ENCODE measurements at regions not wholly inside any gene's neighbourhood (a gene's known extent, or its start where the extent isn't known, plus 50 kb on each side); places are given as distances from the start of the nearest gene placed in this dataset.

DNA sequence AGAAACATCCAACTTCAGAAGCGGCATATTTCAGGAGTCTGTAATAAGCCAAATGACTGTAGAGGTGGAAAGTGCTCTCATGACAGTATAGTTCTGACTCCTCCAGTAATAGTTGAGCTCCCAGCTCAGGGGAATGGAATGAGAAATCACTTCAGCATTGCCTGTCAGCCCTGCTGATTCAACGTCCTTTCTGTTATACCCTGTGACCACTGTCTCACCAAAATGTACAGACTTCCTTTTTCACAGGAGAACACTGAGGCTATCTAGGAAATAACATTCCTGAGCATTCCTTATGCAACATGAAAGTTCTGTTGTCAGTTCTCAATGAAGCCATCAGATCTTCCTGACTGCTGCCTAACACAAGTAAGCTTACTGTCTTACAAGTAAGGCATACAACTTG lies 284.5 kb upstream of the MME start:
- Histone ChIP-seq H3K9me3 (no peaks in the 10 kb centered on the region), H3K4me1 (no peaks in the 10 kb centered on the region), H3K27ac (no peak overlapping the region), H3K36me3 (no peaks in the 10 kb centered on the region), H3K4me3 (no peak overlapping the region), H3K27me3 (no peaks in the 10 kb centered on the region)
- in situ Hi-C loops (cut with MboI; ENCODE audit: low sequenced_read_pairs in 4 of 4) = no loop called here
- no peak for ATAC-seq
- DNase-seq = no peak
- no peak for TF ChIP-seq POLR2A (IDR thresholded peaks at IDR 0.05)
- TF ChIP-seq, protein P1, sequence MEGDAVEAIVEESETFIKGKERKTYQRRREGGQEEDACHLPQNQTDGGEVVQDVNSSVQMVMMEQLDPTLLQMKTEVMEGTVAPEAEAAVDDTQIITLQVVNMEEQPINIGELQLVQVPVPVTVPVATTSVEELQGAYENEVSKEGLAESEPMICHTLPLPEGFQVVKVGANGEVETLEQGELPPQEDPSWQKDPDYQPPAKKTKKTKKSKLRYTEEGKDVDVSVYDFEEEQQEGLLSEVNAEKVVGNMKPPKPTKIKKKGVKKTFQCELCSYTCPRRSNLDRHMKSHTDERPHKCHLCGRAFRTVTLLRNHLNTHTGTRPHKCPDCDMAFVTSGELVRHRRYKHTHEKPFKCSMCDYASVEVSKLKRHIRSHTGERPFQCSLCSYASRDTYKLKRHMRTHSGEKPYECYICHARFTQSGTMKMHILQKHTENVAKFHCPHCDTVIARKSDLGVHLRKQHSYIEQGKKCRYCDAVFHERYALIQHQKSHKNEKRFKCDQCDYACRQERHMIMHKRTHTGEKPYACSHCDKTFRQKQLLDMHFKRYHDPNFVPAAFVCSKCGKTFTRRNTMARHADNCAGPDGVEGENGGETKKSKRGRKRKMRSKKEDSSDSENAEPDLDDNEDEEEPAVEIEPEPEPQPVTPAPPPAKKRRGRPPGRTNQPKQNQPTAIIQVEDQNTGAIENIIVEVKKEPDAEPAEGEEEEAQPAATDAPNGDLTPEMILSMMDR (IDR thresholded peaks at IDR 0.05 in 4 of 5, conservative IDR thresholded peaks at IDR 0.05 in 1 of 5) = no peak
- intact Hi-C loops (cut with DNase I; ENCODE audit: low total_unique reads) = no loop called here

DNA sequence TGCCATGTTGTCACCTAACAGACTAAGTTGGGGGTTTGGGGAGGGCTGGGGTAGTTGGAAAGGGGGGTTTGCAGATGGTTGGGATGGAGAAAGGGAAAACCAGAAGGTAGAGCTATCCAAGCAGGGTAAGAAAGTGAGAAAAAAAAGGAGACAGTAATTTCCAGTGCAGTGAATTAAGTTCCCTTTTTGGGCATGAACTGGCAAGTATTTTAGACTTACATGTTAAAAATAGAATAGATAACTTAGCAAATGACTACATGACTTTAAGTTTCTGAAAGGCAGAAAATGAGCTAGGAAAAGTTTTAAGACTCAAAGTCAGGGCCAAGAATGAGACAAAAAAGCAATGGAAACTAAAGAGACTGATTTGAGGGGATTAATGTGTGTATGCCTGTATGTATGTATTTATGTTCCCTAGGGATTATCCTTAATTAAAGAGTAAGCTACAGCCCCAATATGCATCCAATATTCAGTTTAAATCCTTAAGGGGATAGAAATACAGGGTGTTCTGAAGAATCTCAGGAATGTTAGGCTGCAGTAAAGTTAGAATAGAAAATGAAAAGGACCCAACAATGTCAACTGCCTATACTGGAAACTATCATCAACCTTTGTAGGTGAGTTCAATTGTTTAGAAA lies 285.2 kb upstream of the MME start:
- no peak for ATAC-seq

DNA sequence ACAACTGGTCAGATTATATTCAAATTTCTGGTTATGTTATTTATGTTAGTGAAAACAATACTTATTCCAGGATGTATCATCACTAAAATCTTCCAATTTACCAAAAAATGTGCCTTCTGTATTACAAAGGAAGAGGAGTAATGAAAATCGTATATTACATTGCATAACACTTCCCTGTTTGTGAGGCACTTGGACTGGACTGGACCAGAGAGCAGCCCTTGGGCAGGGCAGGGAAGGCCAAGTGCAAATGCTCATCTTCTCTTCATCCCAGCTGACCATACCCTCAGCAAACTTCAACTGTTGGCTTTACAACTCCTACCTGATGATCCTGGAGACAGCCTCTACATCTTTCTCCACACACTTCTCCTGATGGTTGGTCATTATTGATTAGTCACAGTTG lies 285.7 kb upstream of the MME start:
- TF ChIP-seq, protein P1 (IDR thresholded peaks at IDR 0.05 in 4 of 5, conservative IDR thresholded peaks at IDR 0.05 in 1 of 5) = no peak
- no peak for TF ChIP-seq POLR2A (IDR thresholded peaks at IDR 0.05)
- ATAC-seq (no peak), DNase-seq (no peak)
- in situ Hi-C loops (cut with MboI; ENCODE audit: low sequenced_read_pairs in 4 of 4) (no loop called here), intact Hi-C loops (cut with DNase I; ENCODE audit: low total_unique reads) (no loop called here)
- Histone ChIP-seq H3K4me3 (no peak overlapping the region), H3K27me3 (no peaks in the 10 kb centered on the region), H3K9me3 (no peaks in the 10 kb centered on the region), H3K36me3 (no peaks in the 10 kb centered on the region), H3K4me1 (no peaks in the 10 kb centered on the region), H3K27ac (no peak overlapping the region)

More for the DNA sequence above, 285.2 kb upstream of the MME start:
- TF ChIP-seq, protein P1 (IDR thresholded peaks at IDR 0.05 in 4 of 5, conservative IDR thresholded peaks at IDR 0.05 in 1 of 5) = no peak
- no peak for TF ChIP-seq POLR2A (IDR thresholded peaks at IDR 0.05)
- Histone ChIP-seq H3K27ac (no peak overlapping the region), H3K9me3 (no peaks in the 10 kb centered on the region), H3K36me3 (no peaks in the 10 kb centered on the region), H3K27me3 (no peaks in the 10 kb centered on the region), H3K4me3 (no peak overlapping the region), H3K4me1 (no peaks in the 10 kb centered on the region)
- no peak for DNase-seq
- in situ Hi-C loops (cut with MboI; ENCODE audit: low sequenced_read_pairs in 4 of 4) = no loop called here
- intact Hi-C loops (cut with DNase I; ENCODE audit: low total_unique reads) = no loop called here

DNA sequence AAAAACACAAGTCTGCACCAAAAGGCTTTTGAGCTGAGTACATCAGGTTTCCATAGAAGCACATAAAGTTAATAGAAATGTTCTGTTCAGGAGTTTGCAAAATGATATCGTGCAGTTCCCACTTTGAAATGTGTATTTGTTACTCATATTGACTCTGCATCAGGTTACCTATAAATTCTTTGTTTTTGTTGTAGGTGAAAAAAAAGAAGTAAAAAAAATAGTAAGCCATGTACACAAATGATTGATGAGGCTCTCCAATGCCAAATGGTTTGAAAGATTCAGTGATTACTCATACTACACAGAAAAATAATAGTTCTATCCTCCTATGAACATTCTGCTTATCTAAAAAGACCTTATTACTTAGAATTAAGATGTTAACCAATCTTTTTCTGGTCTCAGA lies 287.3 kb upstream of the MME start:
- H3K9me3 ChIP-seq = no peaks in the 10 kb centered on the region
- no peaks in the 10 kb centered on the region for H3K4me1 ChIP-seq
- TF ChIP-seq, protein P1 (IDR thresholded peaks at IDR 0.05 in 4 of 5, conservative IDR thresholded peaks at IDR 0.05 in 1 of 5) = no peak
- TF ChIP-seq POLR2A (IDR thresholded peaks at IDR 0.05) = no peak
- H3K27me3 ChIP-seq = no peaks in the 10 kb centered on the region
- intact Hi-C loops (cut with DNase I; ENCODE audit: low total_unique reads) (no loop called here), in situ Hi-C loops (cut with MboI; ENCODE audit: low sequenced_read_pairs in 4 of 4) (no loop called here)
- no peak for ATAC-seq
- H3K36me3 ChIP-seq = no peaks in the 10 kb centered on the region
- H3K27ac ChIP-seq = no peak overlapping the region
- H3K4me3 ChIP-seq = no peak overlapping the region
- no peak for DNase-seq

DNA sequence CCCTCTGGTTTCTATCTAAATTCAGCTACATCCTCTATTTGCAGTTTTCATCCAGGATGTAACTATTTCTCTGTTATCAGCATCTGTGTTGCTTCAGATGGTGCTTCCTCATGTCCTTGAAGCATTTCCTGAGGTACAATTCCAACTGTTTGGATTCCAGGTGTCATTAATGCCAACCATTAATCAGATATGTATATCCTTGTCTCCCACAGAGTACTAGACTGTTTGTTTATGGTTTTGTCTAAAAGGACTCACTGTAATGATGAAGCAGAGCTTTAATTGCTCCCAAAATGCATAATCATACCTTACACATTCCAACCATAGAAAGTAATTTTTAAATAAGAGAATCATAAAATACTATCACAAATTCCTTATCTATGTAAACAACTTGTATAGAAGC lies 288.5 kb upstream of the MME start:
- TF ChIP-seq, protein P1 (IDR thresholded peaks at IDR 0.05 in 4 of 5, conservative IDR thresholded peaks at IDR 0.05 in 1 of 5) = no peak
- in situ Hi-C loops (cut with MboI; ENCODE audit: low sequenced_read_pairs in 4 of 4) = no loop called here

More for the DNA sequence above, 288.5 kb upstream of the MME start:
- Histone ChIP-seq H3K27ac (no peak overlapping the region), H3K4me1 (no peaks in the 10 kb centered on the region), H3K27me3 (no peaks in the 10 kb centered on the region), H3K36me3 (no peaks in the 10 kb centered on the region), H3K9me3 (no peaks in the 10 kb centered on the region), H3K4me3 (no peak overlapping the region)
- DNase-seq (no peak), ATAC-seq (no peak)
- intact Hi-C loops (cut with DNase I; ENCODE audit: low total_unique reads) = no loop called here
